ENCODE measurements at regions not wholly inside any gene's neighbourhood (a gene's known extent, or its start where the extent isn't known, plus 50 kb on each side); places are given as distances from the start of the nearest gene placed in this dataset.
A peak's percentile ranks its signal among the peaks of the same experiment; 100 is the strongest.
"Not testable (repeated sequence)": the region's sequence is repeated elsewhere in the genome, so short reads cannot be mapped to it uniquely, and the experiment has no call there.

- not testable (repeated sequence) for DNase-seq
These were observed 634.3 kb upstream of the CHD1 start for GRCh38 chr5:99562937-99563627.

- no peak for DNase-seq
These were observed 624.5 kb upstream of the CHD1 start for GRCh38 chr5:99553211-99553810.

GRCh38 chr5:99544356-99544755 is 615.5 kb upstream of the CHD1 start:
- no peak for DNase-seq

GRCh38 chr5:99543841-99544240 is 615.0 kb upstream of the CHD1 start:
- no peak for DNase-seq

- DNase-seq: not testable (repeated sequence)
These were observed 605.4 kb upstream of the CHD1 start for GRCh38 chr5:99534241-99534640.

GRCh38 chr5:99521666-99522065 is 592.9 kb upstream of the CHD1 start:
- DNase-seq: not testable (repeated sequence)

- DNase-seq: not testable (repeated sequence)
These were observed 587.2 kb upstream of the CHD1 start for GRCh38 chr5:99515864-99516490.

GRCh38 chr5:99510237-99510866 is 581.5 kb upstream of the CHD1 start:
- not testable (repeated sequence) for DNase-seq

- DNase-seq: not testable (repeated sequence)
These were observed 580.3 kb upstream of the CHD1 start for GRCh38 chr5:99509064-99509463.

GRCh38 chr5:99495456-99495855 is 566.6 kb upstream of the CHD1 start:
- DNase-seq: not testable (repeated sequence)

GRCh38 chr5:99478450-99478849 is 549.6 kb upstream of the CHD1 start:
- DNase-seq: not testable (repeated sequence)

- not testable (repeated sequence) for DNase-seq
These were observed 544.5 kb upstream of the CHD1 start for GRCh38 chr5:99473328-99473727.

- not testable (repeated sequence) for DNase-seq
These were observed 542.9 kb upstream of the CHD1 start for GRCh38 chr5:99471726-99472125.

GRCh38 chr5:99471178-99471577 is 542.4 kb upstream of the CHD1 start:
- not testable (repeated sequence) for DNase-seq

- not testable (repeated sequence) for DNase-seq
These were observed 541.8 kb upstream of the CHD1 start for GRCh38 chr5:99470636-99471035.

- DNase-seq: peak; percentile 11
These were observed 531.9 kb upstream of the CHD1 start for GRCh38 chr5:99460701-99461100.

GRCh38 chr5:99453196-99453595 is 524.4 kb upstream of the CHD1 start:
- no peak for DNase-seq

GRCh38 chr5:99449786-99450185 is 521.0 kb upstream of the CHD1 start:
- no peak for DNase-seq

- no peak for DNase-seq
These were observed 517.0 kb upstream of the CHD1 start for GRCh38 chr5:99445805-99446204.

GRCh38 chr5:99441235-99441634 is 512.4 kb upstream of the CHD1 start:
- no peak for DNase-seq

- DNase-seq: no peak
These were observed 509.8 kb upstream of the CHD1 start for GRCh38 chr5:99438619-99439018.

GRCh38 chr5:99437986-99438385 is 509.2 kb upstream of the CHD1 start:
- DNase-seq: no peak

GRCh38 chr5:99423396-99423795 is 494.6 kb upstream of the CHD1 start:
- DNase-seq: not testable (repeated sequence)

Measured in dermis blood vessel endothelial cell (primary cell).